Heart right ventricle (tissue), 16 donors: ENCODE measurements at regions not wholly inside any gene's neighbourhood (a gene's known extent, or its start where the extent isn't known, plus 50 kb on each side); places are given as distances from the start of the nearest gene placed in this dataset.

ENCODE experiments used
- ATAC-seq, 8 donors: fragments of 200-7000 bp; cut with Tn5 transposase; one replicate each; pipeline ENCODE4 v1.9.1; 2020; ENCODE audit warnings: mild to moderate bottlenecking in 8 of 8, moderate library complexity in 8 of 8, moderate number of reproducible peaks in 1 of 8
- DNase-seq, 2 donors: peaks; one replicate each; pipeline ENCODE4 v3.0.0-alpha.2; 2020
- H3K27ac ChIP-seq, 10 donors: fragments of 200-600 bp; sonication (generic) in 2 of 10; one replicate each; pipeline versions ENCODE4 v1.5.0 to v1.8.0; 2020 to 2022; ENCODE audit warnings: mild to moderate bottlenecking in 3 of 10
- H3K27me3 ChIP-seq, 7 donors: fragments of 200-600 bp; one replicate each; pipeline ENCODE4 v1.8.0; 2021 to 2022; ENCODE audit warnings: mild to moderate bottlenecking in 2 of 7
- H3K36me3 ChIP-seq, 9 donors: fragments of 200-600 bp; sonication (generic) in 1 of 9; one replicate each; pipeline versions ENCODE4 v1.5.0 to v1.8.0; 2020 to 2022; ENCODE audit warnings: mild to moderate bottlenecking in 2 of 9
- H3K4me1 ChIP-seq, 9 donors: fragments of 200-600 bp; sonication (generic) in 1 of 9; one replicate each; pipeline versions ENCODE4 v1.5.0 to v1.8.0; 2020 to 2022; ENCODE audit warnings: mild to moderate bottlenecking in 4 of 9
- H3K4me3 ChIP-seq, 10 donors: fragments of 200-600 bp; sonication (generic) in 2 of 10; one replicate each; pipeline versions ENCODE4 v1.5.0 to v1.8.0; 2020 to 2022; ENCODE audit warnings: mild to moderate bottlenecking in 7 of 10, moderate library complexity in 2 of 10
- H3K9me3 ChIP-seq, 11 donors: fragments of 200-600 bp in 10 of 11; sonication (generic) in 2 of 11; one replicate each; pipeline versions ENCODE4 v1.5.0 to v1.8.0; 2013 to 2022; ENCODE audit warnings: mild to moderate bottlenecking in 2 of 11, control low read depth in 1 of 11, moderate library complexity in 1 of 11
- CTCF ChIP-seq, 9 donors: fragments of 200-600 bp; sonication (generic) in 2 of 9; IDR thresholded peaks; one replicate each; pipeline versions ENCODE4 v1.5.0 to v1.8.0; 2021 to 2022; ENCODE audit warnings: antibody characterized with exemption in 9 of 9, mild to moderate bottlenecking in 5 of 9, moderate library complexity in 1 of 9
- WGBS, 2 donors: extraction: QIAGEN DNeasy Blood & Tissue Kit; methylation state at CpG; one replicate each; pipeline ENCODE4 v1.1.7; 2013; ENCODE audit warnings: inconsistent platforms in 1 of 2; 5-methylcytosine and 5-hydroxymethylcytosine counted together
- intact Hi-C, 10 donors: fragments of 100-400 bp; cut with DNase I; formaldehyde crosslinking; loops; one replicate each; pipeline versions ENCODE4 v1.11.1 to v1.14.2; 2022
- donor health status: Arrhythmogenic right ventricular cardiomyopathy.
- donor health status: ischemic (EF 13 %, LVEDD 7.1; RV severe dilation, severe dysfunction).
- donor health status: healthy with polysubstance abuse.
- donor health status: DM: no; HTN: yes; CAD: no.
- donor health status: DM: no; HTN: no; CAD: no.
- donor health status: ischemic (EF 25% LVEDD 6.9; RV normal size, moderate dysfunction).
- donor health status: ischemic (EF 25% LVEDD 5.7; RV mildly dilated, moderate dysfunction).
- donor health status: healthy.
- donor health status: DM: yes; HTN: yes; CAD: no.
- donor health status: Ischemic cardiomyopathy.
- donor health status: ischemic (EF 35%, LVEDD 5.7; RV mildly dilated, moderate dysfunction).
- donor health status: nonischemic (EF 11% LVEDD 7.7; RV severe dilation, severe dysfunction).
- donor health status: DM: yes; HTN: yes; CAD: no.
- donor health status: PGD.
- donor health status: ischemic (EF 29% LVEDD 5.4; RV normal size, mild dysfunction).
- donor health status: nonischemic (EF 23%, LVEDD 6.1; RV moderate dilation, normal function).

GRCh38 chr6:1068905-1069304, 243.0 kb upstream of the FOXQ1 start:
- 90 to 94% methylated on average over 7 of the region's 7 CpGs for WGBS, 2 donors
- ATAC-seq: no peak
- Histone ChIP-seq H3K27me3 (peaks cover 0 to 21% (median 0%) of the 10 kb centered on the region in 7 donors), H3K9me3 (no peaks in the 10 kb centered on the region), H3K4me1 (peaks cover 0 to 8% (median 0%) of the 10 kb centered on the region in 9 donors), H3K36me3 (no peaks in the 10 kb centered on the region), H3K4me3 (no peak overlapping the region), H3K27ac (no peak overlapping the region)
- no peak for DNase-seq
- intact Hi-C loops: no loop called here
- TF ChIP-seq CTCF (IDR thresholded peaks at IDR 0.05): no peak

DNA sequence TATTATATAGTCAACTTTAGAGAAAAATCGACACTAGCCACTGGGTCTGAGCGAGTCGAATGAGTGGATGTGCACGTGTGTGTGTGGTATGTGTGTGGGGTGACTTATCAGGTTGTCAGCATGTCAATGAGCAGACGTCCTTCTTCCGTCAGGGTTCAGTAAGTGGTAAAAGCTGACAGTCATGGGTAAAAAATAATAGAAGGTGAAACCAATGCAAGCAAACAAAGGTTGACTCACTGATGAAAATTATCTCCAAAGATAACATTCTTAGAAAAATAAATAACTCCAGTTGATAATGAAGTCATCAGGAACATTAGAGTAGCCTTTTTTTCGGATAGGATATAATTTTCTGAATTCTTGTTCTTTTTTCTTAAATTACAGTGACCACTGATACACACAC, 243.8 kb upstream of the FOXQ1 start:
- ATAC-seq: no peak
- TF ChIP-seq CTCF (IDR thresholded peaks at IDR 0.05): no peak
- Histone ChIP-seq H3K9me3 (no peaks in the 10 kb centered on the region), H3K4me3 (no peak overlapping the region), H3K27me3 (peaks cover 0 to 24% (median 0%) of the 10 kb centered on the region in 7 donors), H3K27ac (no peak overlapping the region), H3K4me1 (peaks cover 0 to 8% (median 0%) of the 10 kb centered on the region in 9 donors), H3K36me3 (no peaks in the 10 kb centered on the region)
- 45 to 51% methylated on average over 7 of the region's 7 CpGs for WGBS, 2 donors
- intact Hi-C loops: no loop called here
- no peak for DNase-seq

GRCh38 chr6:1067346-1067745, 244.6 kb upstream of the FOXQ1 start:
- TF ChIP-seq CTCF (IDR thresholded peaks at IDR 0.05): no peak
- 69 to 73% methylated on average over 3 of the region's 3 CpGs for WGBS, 2 donors
- Histone ChIP-seq H3K27me3 (peaks cover 0 to 24% (median 0%) of the 10 kb centered on the region in 7 donors), H3K9me3 (no peaks in the 10 kb centered on the region), H3K4me1 (peaks cover 0 to 8% (median 0%) of the 10 kb centered on the region in 9 donors), H3K4me3 (no peak overlapping the region), H3K27ac (no peak overlapping the region), H3K36me3 (no peaks in the 10 kb centered on the region)
- no peak for ATAC-seq
- intact Hi-C loops: no loop called here
- no peak for DNase-seq

- DNase-seq: no peak
- Histone ChIP-seq H3K9me3 (no peaks in the 10 kb centered on the region), H3K36me3 (no peaks in the 10 kb centered on the region), H3K4me3 (no peak overlapping the region), H3K4me1 (peaks cover 0 to 8% (median 0%) of the 10 kb centered on the region in 9 donors), H3K27me3 (peaks cover 0 to 24% (median 0%) of the 10 kb centered on the region in 7 donors), H3K27ac (no peak overlapping the region)
- no peak for TF ChIP-seq CTCF (IDR thresholded peaks at IDR 0.05)
- ATAC-seq: no peak
- 85 to 88% methylated on average over 11 of the region's 11 CpGs for WGBS, 2 donors
- intact Hi-C loops: no loop called here
Measured at GRCh38 chr6:1066449-1067090, 245.3 kb upstream of the FOXQ1 start.
